ENCODE measurements at regions not wholly inside any gene's neighbourhood (a gene's known extent, or its start where the extent isn't known, plus 50 kb on each side); places are given as distances from the start of the nearest gene placed in this dataset.
A peak's percentile ranks its signal among the peaks of the same experiment; 100 is the strongest.
"Not testable (repeated sequence)": the region's sequence is repeated elsewhere in the genome, so short reads cannot be mapped to it uniquely, and the experiment has no call there.

- H3K4me3 ChIP-seq, result peak overlapping the region; percentile 56
- no peak for DNase-seq (ENCODE audit: low spot score in 2 of 2)
- peaks cover 3% of the 10 kb centered on the region for H3K27me3 ChIP-seq
- WGBS, result 57% methylated on average over 44 of the region's 68 CpGs
- H3K27ac ChIP-seq, result peak overlapping the region; percentile 75
- H3K9me3 ChIP-seq, result peaks cover 8% of the 10 kb centered on the region
- H3K4me1 ChIP-seq, result no peaks in the 10 kb centered on the region
- no peaks in the 10 kb centered on the region for H3K36me3 ChIP-seq
- no peak for TF ChIP-seq CTCF (IDR thresholded peaks at IDR 0.05)
- TF ChIP-seq EP300 (IDR thresholded peaks at IDR 0.05), result no peak
- TF ChIP-seq POLR2AphosphoS5 (IDR thresholded peaks at IDR 0.05), result no peak
- no peak for TF ChIP-seq POLR2A (IDR thresholded peaks at IDR 0.05)
Observed at GRCh38 chr20:29079769-29080690, 2177.4 kb upstream of the DEFB115 start.

GRCh38 chr20:29081712-29082111, 2175.8 kb upstream of the DEFB115 start:
- not testable (repeated sequence) for H3K27me3 ChIP-seq; H3K36me3 ChIP-seq; H3K9me3 ChIP-seq; H3K4me1 ChIP-seq; H3K27ac ChIP-seq; H3K4me3 ChIP-seq; DNase-seq (ENCODE audit: low spot score in 2 of 2)
- 0% methylated on average over 1 of the region's 1 CpG for WGBS

GRCh38 chr20:29085625-29086024, 2171.8 kb upstream of the DEFB115 start:
- Histone ChIP-seq H3K27me3 (no peaks in the 10 kb centered on the region), H3K4me1 (no peaks in the 10 kb centered on the region), H3K9me3 (peaks cover 4% of the 10 kb centered on the region), H3K4me3 (no peak overlapping the region), H3K36me3 (no peaks in the 10 kb centered on the region), H3K27ac (no peak overlapping the region)
- no peak for DNase-seq (ENCODE audit: low spot score in 2 of 2)
- TF ChIP-seq POLR2AphosphoS5 (IDR thresholded peaks at IDR 0.05), result no peak
- no peak for TF ChIP-seq POLR2A (IDR thresholded peaks at IDR 0.05)
- TF ChIP-seq EP300 (IDR thresholded peaks at IDR 0.05), result no peak
- no peak for TF ChIP-seq CTCF (IDR thresholded peaks at IDR 0.05)
- 10% methylated on average over 1 of the region's 1 CpG for WGBS

GRCh38 chr20:29086145-29086718, 2171.2 kb upstream of the DEFB115 start:
- not testable (repeated sequence) for H3K4me3 ChIP-seq; H3K9me3 ChIP-seq; H3K4me1 ChIP-seq; H3K27me3 ChIP-seq; H3K27ac ChIP-seq; H3K36me3 ChIP-seq; DNase-seq (ENCODE audit: low spot score in 2 of 2)
- WGBS, result 84% methylated on average over 11 of the region's 11 CpGs

GRCh38 chr20:29086938-29087337, 2170.5 kb upstream of the DEFB115 start:
- no peak overlapping the region for H3K4me3 ChIP-seq
- no peak for TF ChIP-seq POLR2A (IDR thresholded peaks at IDR 0.05)
- TF ChIP-seq CTCF (IDR thresholded peaks at IDR 0.05), result no peak
- TF ChIP-seq POLR2AphosphoS5 (IDR thresholded peaks at IDR 0.05), result no peak
- no peak for TF ChIP-seq EP300 (IDR thresholded peaks at IDR 0.05)
- H3K27me3 ChIP-seq, result no peaks in the 10 kb centered on the region
- H3K27ac ChIP-seq, result no peak overlapping the region
- WGBS, result 84% methylated on average over 2 of the region's 2 CpGs
- no peaks in the 10 kb centered on the region for H3K4me1 ChIP-seq
- H3K36me3 ChIP-seq, result no peaks in the 10 kb centered on the region
- no peak for DNase-seq (ENCODE audit: low spot score in 2 of 2)
- no peaks in the 10 kb centered on the region for H3K9me3 ChIP-seq

GRCh38 chr20:29087887-29088286, 2169.6 kb upstream of the DEFB115 start:
- H3K27ac ChIP-seq; H3K36me3 ChIP-seq; H3K4me3 ChIP-seq; H3K27me3 ChIP-seq; H3K9me3 ChIP-seq; H3K4me1 ChIP-seq; DNase-seq (ENCODE audit: low spot score in 2 of 2): not testable (repeated sequence)
- WGBS, result 49% methylated on average over 3 of the region's 3 CpGs

- not testable (repeated sequence) for H3K36me3 ChIP-seq; H3K4me1 ChIP-seq; H3K4me3 ChIP-seq; DNase-seq (ENCODE audit: low spot score in 2 of 2); H3K9me3 ChIP-seq; H3K27me3 ChIP-seq; H3K27ac ChIP-seq
- 54% methylated on average over 2 of the region's 2 CpGs for WGBS
Observed at GRCh38 chr20:29088472-29088871, 2169.0 kb upstream of the DEFB115 start.

GRCh38 chr20:29089409-29089808, 2168.1 kb upstream of the DEFB115 start:
- not testable (repeated sequence) for H3K4me1 ChIP-seq; H3K27ac ChIP-seq; DNase-seq (ENCODE audit: low spot score in 2 of 2); H3K9me3 ChIP-seq; H3K27me3 ChIP-seq; H3K36me3 ChIP-seq; H3K4me3 ChIP-seq
- WGBS, result 37% methylated on average over 3 of the region's 3 CpGs

- not testable (repeated sequence) for H3K27me3 ChIP-seq
Observed at GRCh38 chr20:29093958-29094357, 2163.5 kb upstream of the DEFB115 start.

GRCh38 chr20:29096695-29097094, 2160.8 kb upstream of the DEFB115 start:
- H3K36me3 ChIP-seq; H3K27ac ChIP-seq; H3K27me3 ChIP-seq; DNase-seq (ENCODE audit: low spot score in 2 of 2); H3K9me3 ChIP-seq; H3K4me1 ChIP-seq; H3K4me3 ChIP-seq: not testable (repeated sequence)
- WGBS, result 42% methylated on average over 1 of the region's 1 CpG

More at GRCh38 chr20:29093958-29094357, 2163.5 kb upstream of the DEFB115 start:
- H3K4me1 ChIP-seq; H3K4me3 ChIP-seq; DNase-seq (ENCODE audit: low spot score in 2 of 2); H3K27ac ChIP-seq; H3K36me3 ChIP-seq; H3K9me3 ChIP-seq: not testable (repeated sequence)
